ENCODE measurements at regions not wholly inside any gene's neighbourhood (a gene's known extent, or its start where the extent isn't known, plus 50 kb on each side); places are given as distances from the start of the nearest gene placed in this dataset.

DNA sequence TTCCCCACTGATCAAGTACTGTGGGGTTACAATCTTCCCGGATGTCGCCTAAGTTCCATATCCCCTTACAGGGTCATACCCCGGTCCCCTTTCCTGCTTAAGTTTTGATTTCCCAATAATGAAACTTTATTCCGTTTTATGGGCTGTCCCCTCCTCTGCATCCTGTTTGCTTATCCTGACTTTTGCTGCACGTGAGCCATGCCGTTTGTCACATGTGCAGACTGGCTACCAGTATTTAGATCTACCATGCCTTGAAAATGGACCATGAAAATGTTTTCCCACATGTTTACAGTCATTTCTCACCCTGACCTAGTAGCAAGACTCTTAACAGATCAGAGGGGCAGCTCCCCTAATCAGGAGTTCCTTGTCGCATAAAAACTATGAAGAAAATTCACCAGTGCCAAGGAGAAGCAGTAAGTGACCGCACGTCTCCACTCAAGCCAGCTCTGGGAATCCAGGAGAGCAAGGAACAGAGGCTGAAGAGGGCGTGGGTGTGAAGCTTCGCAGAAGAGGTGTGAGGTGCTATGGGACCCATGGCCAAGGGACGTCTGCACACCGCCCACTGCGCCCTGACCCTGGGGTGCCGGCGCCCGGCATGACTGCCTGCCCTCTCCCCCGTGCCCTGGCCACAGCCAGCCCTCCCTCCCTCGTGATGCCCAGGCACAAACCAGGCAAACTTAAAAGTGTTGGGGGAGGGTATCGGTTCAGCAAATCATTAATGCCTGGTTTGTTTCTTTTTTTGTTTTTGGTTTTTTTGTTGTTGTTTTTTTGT lies 440.8 kb upstream of the SALL3 start:
- no peak overlapping the region for H3K4me3 ChIP-seq (ENCODE audit: insufficient read length, low read depth)
- H3K4me1 ChIP-seq (ENCODE audit: insufficient read depth, insufficient read length), result no peaks in the 10 kb centered on the region
- H3K36me3 ChIP-seq (ENCODE audit: insufficient read depth, insufficient read length, low read length), result no peaks in the 10 kb centered on the region
- no peaks in the 10 kb centered on the region for H3K9me3 ChIP-seq (ENCODE audit: insufficient read depth, low read length)
- DNase-seq (ENCODE audit: low read depth, low spot score), result no peak
- TF ChIP-seq SUZ12 (IDR thresholded peaks at IDR 0.05; ENCODE audit: extremely low read depth, insufficient read depth, insufficient read length), result no peak
- no peaks in the 10 kb centered on the region for H3K27me3 ChIP-seq (ENCODE audit: insufficient read depth, insufficient read length)
- no peak overlapping the region for H3K9ac ChIP-seq (ENCODE audit: insufficient read length, low read depth)

GRCh38 chr18:78540636-78541529 lies 438.7 kb upstream of the SALL3 start:
- DNase-seq (ENCODE audit: low read depth, low spot score), result no peak
- no peaks in the 10 kb centered on the region for H3K36me3 ChIP-seq (ENCODE audit: insufficient read depth, insufficient read length, low read length)
- TF ChIP-seq YY1 (IDR thresholded peaks at IDR 0.05; ENCODE audit: insufficient read depth, insufficient read length), result no peak
- no peak for TF ChIP-seq SUZ12 (IDR thresholded peaks at IDR 0.05; ENCODE audit: extremely low read depth, insufficient read depth, insufficient read length)
- no peak for TF ChIP-seq ZNF274 (IDR thresholded peaks at IDR 0.05; ENCODE audit: low read depth, low read length)
- no peak overlapping the region for H3K4me3 ChIP-seq (ENCODE audit: insufficient read length, low read depth)
- no peak overlapping the region for H3K9ac ChIP-seq (ENCODE audit: insufficient read length, low read depth)
- H3K27me3 ChIP-seq (ENCODE audit: insufficient read depth, insufficient read length), result no peaks in the 10 kb centered on the region
- H3K4me1 ChIP-seq (ENCODE audit: insufficient read depth, insufficient read length), result no peaks in the 10 kb centered on the region
- H3K9me3 ChIP-seq (ENCODE audit: insufficient read depth, low read length), result no peaks in the 10 kb centered on the region

DNA sequence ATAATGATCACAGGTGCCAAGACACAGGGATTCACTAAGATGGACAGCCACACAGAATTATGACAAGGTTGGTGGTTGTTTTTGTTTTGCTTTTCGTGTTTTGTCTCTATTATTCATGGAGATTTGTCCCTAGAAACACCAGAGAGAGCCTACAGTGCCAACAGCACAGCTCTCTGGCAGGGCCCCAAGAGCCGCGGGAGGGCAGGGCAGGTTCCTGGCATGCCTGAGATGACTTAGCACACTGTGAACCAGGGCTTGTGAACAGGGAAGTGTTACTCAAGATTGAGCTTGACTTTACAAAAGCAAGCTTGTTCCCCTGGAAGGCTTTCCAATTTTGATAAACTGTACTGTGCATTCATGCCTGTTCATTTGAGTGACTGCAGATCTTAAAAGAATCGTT lies 437.4 kb upstream of the SALL3 start:
- no peaks in the 10 kb centered on the region for H3K4me1 ChIP-seq (ENCODE audit: insufficient read depth, insufficient read length)
- no peak overlapping the region for H3K4me3 ChIP-seq (ENCODE audit: insufficient read length, low read depth)
- no peaks in the 10 kb centered on the region for H3K27me3 ChIP-seq (ENCODE audit: insufficient read depth, insufficient read length)
- H3K9ac ChIP-seq (ENCODE audit: insufficient read length, low read depth), result no peak overlapping the region
- no peak for TF ChIP-seq SUZ12 (IDR thresholded peaks at IDR 0.05; ENCODE audit: extremely low read depth, insufficient read depth, insufficient read length)
- no peak for TF ChIP-seq ZNF274 (IDR thresholded peaks at IDR 0.05; ENCODE audit: low read depth, low read length)
- TF ChIP-seq YY1 (IDR thresholded peaks at IDR 0.05; ENCODE audit: insufficient read depth, insufficient read length), result no peak
- no peak for DNase-seq (ENCODE audit: low read depth, low spot score)
- H3K36me3 ChIP-seq (ENCODE audit: insufficient read depth, insufficient read length, low read length), result no peaks in the 10 kb centered on the region
- H3K9me3 ChIP-seq (ENCODE audit: insufficient read depth, low read length), result no peaks in the 10 kb centered on the region

DNA sequence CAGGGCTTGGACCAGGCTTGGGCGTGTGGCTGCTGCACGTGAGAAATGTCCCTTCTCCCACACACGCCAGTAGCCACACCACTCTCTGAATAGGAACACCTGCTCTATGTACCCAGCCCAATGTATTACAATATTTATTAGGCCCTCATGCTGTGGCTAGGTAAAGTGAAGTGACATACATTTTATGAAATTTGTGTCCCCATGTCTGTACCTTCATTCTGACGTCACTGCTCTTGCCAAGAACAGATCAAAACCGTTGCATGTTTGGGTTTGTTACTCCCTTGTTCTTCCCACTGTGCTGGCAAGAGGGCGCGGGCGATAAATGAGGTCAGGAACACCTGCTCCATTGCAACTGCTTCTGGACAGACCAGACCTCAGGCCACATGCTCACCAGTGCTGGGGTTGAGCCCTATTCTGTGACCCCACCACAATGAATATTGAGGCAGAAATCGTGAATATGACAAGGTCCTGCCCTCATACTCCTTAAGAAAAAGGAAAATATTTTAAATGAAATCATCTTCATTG lies 436.4 kb upstream of the SALL3 start:
- Histone ChIP-seq H3K4me3 (ENCODE audit: insufficient read length, low read depth) (no peak overlapping the region), H3K4me1 (ENCODE audit: insufficient read depth, insufficient read length) (no peaks in the 10 kb centered on the region), H3K9me3 (ENCODE audit: insufficient read depth, low read length) (no peaks in the 10 kb centered on the region), H3K9ac (ENCODE audit: insufficient read length, low read depth) (no peak overlapping the region), H3K27me3 (ENCODE audit: insufficient read depth, insufficient read length) (no peaks in the 10 kb centered on the region), H3K36me3 (ENCODE audit: insufficient read depth, insufficient read length, low read length) (no peaks in the 10 kb centered on the region)
- DNase-seq (ENCODE audit: low read depth, low spot score), result no peak
- TF ChIP-seq SUZ12 (IDR thresholded peaks at IDR 0.05; ENCODE audit: extremely low read depth, insufficient read depth, insufficient read length) (no peak), YY1 (IDR thresholded peaks at IDR 0.05; ENCODE audit: insufficient read depth, insufficient read length) (no peak), ZNF274 (IDR thresholded peaks at IDR 0.05; ENCODE audit: low read depth, low read length) (no peak)

DNA sequence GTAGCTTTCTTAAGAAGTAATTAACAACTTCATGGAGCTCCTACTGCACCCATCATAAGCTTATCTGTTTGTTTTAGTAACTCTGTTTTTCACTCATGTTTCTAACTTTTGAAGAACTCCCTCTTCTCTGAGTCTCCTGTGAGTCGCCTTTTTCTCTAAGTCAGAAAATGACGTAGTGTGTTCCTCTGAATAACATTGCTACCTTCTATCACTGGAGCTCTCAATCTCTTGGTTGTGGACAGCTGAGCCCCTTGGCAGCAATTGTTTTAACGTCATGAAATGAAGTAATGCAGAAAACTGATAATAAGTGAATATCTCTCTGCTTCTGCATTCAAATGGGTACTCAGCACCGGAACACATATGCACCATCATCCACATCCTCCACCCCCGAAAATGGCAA lies 433.3 kb upstream of the SALL3 start:
- Histone ChIP-seq H3K4me1 (ENCODE audit: insufficient read depth, insufficient read length) (no peaks in the 10 kb centered on the region), H3K36me3 (ENCODE audit: insufficient read depth, insufficient read length, low read length) (no peaks in the 10 kb centered on the region), H3K9me3 (ENCODE audit: insufficient read depth, low read length) (no peaks in the 10 kb centered on the region), H3K9ac (ENCODE audit: insufficient read length, low read depth) (no peak overlapping the region), H3K27me3 (ENCODE audit: insufficient read depth, insufficient read length) (no peaks in the 10 kb centered on the region), H3K4me3 (ENCODE audit: insufficient read length, low read depth) (no peak overlapping the region)
- TF ChIP-seq ZNF274 (IDR thresholded peaks at IDR 0.05; ENCODE audit: low read depth, low read length) (no peak), YY1 (IDR thresholded peaks at IDR 0.05; ENCODE audit: insufficient read depth, insufficient read length) (no peak), SUZ12 (IDR thresholded peaks at IDR 0.05; ENCODE audit: extremely low read depth, insufficient read depth, insufficient read length) (no peak)
- no peak for DNase-seq (ENCODE audit: low read depth, low spot score)

GRCh38 chr18:78547817-78548216 lies 431.8 kb upstream of the SALL3 start:
- no peak overlapping the region for H3K9ac ChIP-seq (ENCODE audit: insufficient read length, low read depth)
- TF ChIP-seq ZNF274 (IDR thresholded peaks at IDR 0.05; ENCODE audit: low read depth, low read length), result no peak
- no peak for TF ChIP-seq SUZ12 (IDR thresholded peaks at IDR 0.05; ENCODE audit: extremely low read depth, insufficient read depth, insufficient read length)
- no peak for TF ChIP-seq YY1 (IDR thresholded peaks at IDR 0.05; ENCODE audit: insufficient read depth, insufficient read length)
- DNase-seq (ENCODE audit: low read depth, low spot score), result no peak

More at GRCh38 chr18:78547817-78548216, 431.8 kb upstream of the SALL3 start:
- Histone ChIP-seq H3K4me3 (ENCODE audit: insufficient read length, low read depth) (no peak overlapping the region), H3K36me3 (ENCODE audit: insufficient read depth, insufficient read length, low read length) (no peaks in the 10 kb centered on the region), H3K9me3 (ENCODE audit: insufficient read depth, low read length) (no peaks in the 10 kb centered on the region), H3K27me3 (ENCODE audit: insufficient read depth, insufficient read length) (no peaks in the 10 kb centered on the region), H3K4me1 (ENCODE audit: insufficient read depth, insufficient read length) (no peaks in the 10 kb centered on the region)
